Activated CD4-positive, CD25-positive, alpha-beta regulatory T cell treated with anti-CD3 and anti-CD28 coated beads, Interleukin-2, amount 50 U/mL, for 72 hours (primary cell): ENCODE measurements at regions not wholly inside any gene's neighbourhood (a gene's known extent, or its start where the extent isn't known, plus 50 kb on each side); places are given as distances from the start of the nearest gene placed in this dataset.

Source experiments
- DNase-seq: peaks from one replicate; pipeline ENCODE4 v3.0.0; 2021

- no peak for DNase-seq
These were observed 280.9 kb upstream of the EEF2KMT start for GRCh38 chr16:5378531-5378930.

GRCh38 chr16:5377280-5377898 lies 279.8 kb upstream of the EEF2KMT start:
- no peak for DNase-seq

GRCh38 chr16:5374184-5374583 lies 276.6 kb upstream of the EEF2KMT start:
- no peak for DNase-seq

- no peak for DNase-seq
These were observed 270.4 kb upstream of the EEF2KMT start for GRCh38 chr16:5367951-5368350.

GRCh38 chr16:5366126-5366525 lies 268.5 kb upstream of the EEF2KMT start:
- DNase-seq = no peak

- DNase-seq = no peak
These were observed 266.6 kb upstream of the EEF2KMT start for GRCh38 chr16:5364186-5364585.

- no peak for DNase-seq
These were observed 263.7 kb upstream of the EEF2KMT start for GRCh38 chr16:5361322-5361721.

GRCh38 chr16:5354645-5355044 lies 257.1 kb upstream of the EEF2KMT start:
- no peak for DNase-seq

- no peak for DNase-seq
These were observed 252.3 kb upstream of the EEF2KMT start for GRCh38 chr16:5349670-5350517.

GRCh38 chr16:5349101-5349500 lies 251.5 kb upstream of the EEF2KMT start:
- DNase-seq = no peak

GRCh38 chr16:5347561-5347960 lies 250.0 kb upstream of the EEF2KMT start:
- DNase-seq = no peak

GRCh38 chr16:5336941-5337340 lies 239.3 kb upstream of the EEF2KMT start:
- DNase-seq = no peak

- DNase-seq = no peak
These were observed 236.4 kb upstream of the EEF2KMT start for GRCh38 chr16:5333991-5334390.

GRCh38 chr16:5333126-5333525 lies 235.5 kb upstream of the EEF2KMT start:
- DNase-seq = no peak

- no peak for DNase-seq
These were observed 232.5 kb upstream of the EEF2KMT start for GRCh38 chr16:5330058-5330457.

GRCh38 chr16:5328546-5328945 lies 231.0 kb upstream of the EEF2KMT start:
- DNase-seq = no peak

- no peak for DNase-seq
These were observed 228.8 kb upstream of the EEF2KMT start for GRCh38 chr16:5326395-5326794.

- DNase-seq = no peak
These were observed 228.3 kb upstream of the EEF2KMT start for GRCh38 chr16:5325932-5326331.

- DNase-seq = no peak
These were observed 225.9 kb upstream of the EEF2KMT start for GRCh38 chr16:5323284-5324141.

- no peak for DNase-seq
These were observed 224.3 kb upstream of the EEF2KMT start for GRCh38 chr16:5321930-5322329.

- no peak for DNase-seq
These were observed 222.2 kb upstream of the EEF2KMT start for GRCh38 chr16:5319799-5320198.

GRCh38 chr16:5315914-5316313 lies 218.3 kb upstream of the EEF2KMT start:
- DNase-seq = no peak

- no peak for DNase-seq
These were observed 216.8 kb upstream of the EEF2KMT start for GRCh38 chr16:5314377-5314776.
